SH-SY5Y (cell line): ENCODE measurements at regions not wholly inside any gene's neighbourhood (a gene's known extent, or its start where the extent isn't known, plus 50 kb on each side); places are given as distances from the start of the nearest gene placed in this dataset.

Source experiments
- GATA2 ChIP-seq: IDR thresholded peaks from 2 replicates; pipeline ENCODE4 v1.6.1; 2011; ENCODE audit warnings: mild to moderate bottlenecking, low read depth, low read length
- GATA3 ChIP-seq: IDR thresholded peaks from 2 replicates; pipeline ENCODE4 v1.6.1; 2011; ENCODE audit warnings: low read depth, mild to moderate bottlenecking, low read length, moderate library complexity

- TF ChIP-seq GATA2 (no peak), GATA3 (no peak)
Observed at GRCh38 chr17:77737442-77738265, 220.8 kb upstream of the TNRC6C start.
